Mesenchymal stem cell (in vitro differentiated cells and primary cell): ENCODE measurements at regions not wholly inside any gene's neighbourhood (a gene's known extent, or its start where the extent isn't known, plus 50 kb on each side); places are given as distances from the start of the nearest gene placed in this dataset.

Experiments
- DNase-seq: peaks from one replicate; pipeline ENCODE4 v3.0.0-alpha.2; 2013
- H2AFZ ChIP-seq: one replicate; pipeline ENCODE4 v1.6.1; 2013; ENCODE audit warnings: low read depth, mild to moderate bottlenecking, control low read depth, inconsistent platforms, low read length, moderate library complexity
- H2AK5ac ChIP-seq: 2 replicates; pipeline ENCODE4 v1.6.1; 2013; ENCODE audit warnings: low read length, moderate library complexity, mild to moderate bottlenecking, inconsistent platforms; ENCODE audit not compliant: severe bottlenecking
- H2BK120ac ChIP-seq: one replicate; pipeline ENCODE4 v1.6.1; 2013; ENCODE audit warnings: low read depth, mild to moderate bottlenecking, inconsistent platforms, low read length, moderate library complexity
- H2BK12ac ChIP-seq, 2 experiments: one replicate each; pipeline ENCODE4 v1.6.1; 2013; ENCODE audit warnings: inconsistent platforms in 2 of 2, low read length in 2 of 2, mild to moderate bottlenecking in 2 of 2, moderate library complexity in 2 of 2, control low read depth in 1 of 2
- H2BK15ac ChIP-seq: one replicate; pipeline ENCODE4 v1.6.1; 2013; ENCODE audit warnings: mild to moderate bottlenecking, low read depth, inconsistent platforms; ENCODE audit not compliant: poor library complexity, severe bottlenecking
- H2BK5ac ChIP-seq: 2 replicates; pipeline ENCODE4 v1.6.1; 2013; ENCODE audit warnings: low read depth, mild to moderate bottlenecking, low read length, control low read depth, inconsistent platforms; ENCODE audit not compliant: poor library complexity, severe bottlenecking
- H3K14ac ChIP-seq, 2 experiments: one replicate each; pipeline ENCODE4 v1.6.1; 2013; ENCODE audit warnings: inconsistent platforms in 2 of 2, low read length in 2 of 2, control low read depth in 1 of 2, mild to moderate bottlenecking in 1 of 2, moderate library complexity in 1 of 2
- H3K18ac ChIP-seq, 2 experiments: one replicate each; pipeline ENCODE4 v1.6.1; 2013; ENCODE audit warnings: inconsistent platforms in 2 of 2, low read length in 2 of 2, control low read depth in 1 of 2, low read depth in 1 of 2, mild to moderate bottlenecking in 1 of 2
- H3K23ac ChIP-seq, 2 experiments: one replicate each; pipeline ENCODE4 v1.6.1; 2013; ENCODE audit warnings: inconsistent platforms in 2 of 2, low read length in 2 of 2, mild to moderate bottlenecking in 2 of 2, moderate library complexity in 2 of 2, control low read depth in 1 of 2
- H3K27ac ChIP-seq: 2 replicates; pipeline ENCODE4 v1.5.1; 2013; ENCODE audit warnings: mild to moderate bottlenecking, moderate library complexity, low read length, control low read depth, inconsistent platforms; ENCODE audit not compliant: poor library complexity, severe bottlenecking
- H3K27me3 ChIP-seq, 2 experiments: 2 replicates each; pipeline versions ENCODE4 v1.6.1 to v1.7.0; 2013; ENCODE audit warnings: low read length in 2 of 2, mild to moderate bottlenecking in 2 of 2, moderate library complexity in 2 of 2, control low read depth in 1 of 2, inconsistent platforms in 1 of 2; ENCODE audit not compliant: control insufficient read depth in 1 of 2, insufficient read depth in 1 of 2
- H3K36me3 ChIP-seq, 2 experiments: 2 replicates each; pipeline versions ENCODE4 v1.6.1 to v1.7.0; 2013; ENCODE audit warnings: low read length in 2 of 2, control low read depth in 1 of 2, inconsistent platforms in 1 of 2, low read depth in 1 of 2, mild to moderate bottlenecking in 1 of 2; ENCODE audit not compliant: insufficient read depth in 2 of 2, control insufficient read depth in 1 of 2
- H3K4ac ChIP-seq, 2 experiments: one replicate each; pipeline ENCODE4 v1.6.1; 2013; ENCODE audit warnings: inconsistent platforms in 2 of 2, low read length in 2 of 2, mild to moderate bottlenecking in 2 of 2, moderate library complexity in 2 of 2, control low read depth in 1 of 2, low read depth in 1 of 2
- H3K4me1 ChIP-seq: 2 replicates; pipeline ENCODE4 v1.6.1; 2013; ENCODE audit warnings: low read depth, low read length, control low read depth; ENCODE audit not compliant: control insufficient read depth, insufficient read depth
- H3K4me2 ChIP-seq: 2 replicates; pipeline ENCODE4 v1.6.1; 2013; ENCODE audit warnings: low read length, mild to moderate bottlenecking, inconsistent platforms; ENCODE audit not compliant: poor library complexity, severe bottlenecking
- H3K4me3 ChIP-seq, 2 experiments: 2 replicates each; pipeline versions ENCODE4 v1.5.1 to v1.7.0; 2013; ENCODE audit warnings: low read length in 2 of 2, mild to moderate bottlenecking in 2 of 2, control low read depth in 1 of 2, low read depth in 1 of 2; ENCODE audit not compliant: insufficient read depth in 1 of 2
- H3K79me1 ChIP-seq: replicated peaks from 2 replicates; pipeline ENCODE4 v1.6.1; 2013; ENCODE audit warnings: mild to moderate bottlenecking, control low read depth, low read length, inconsistent platforms; ENCODE audit not compliant: poor library complexity, severe bottlenecking
- H3K9ac ChIP-seq: 2 replicates; pipeline ENCODE4 v1.7.0; 2013; ENCODE audit warnings: mild to moderate bottlenecking, low read length, moderate library complexity
- H3K9me3 ChIP-seq: 2 replicates; pipeline ENCODE4 v1.7.0; 2013; ENCODE audit warnings: mild to moderate bottlenecking, low read length; ENCODE audit not compliant: control insufficient read depth
- H4K8ac ChIP-seq: one replicate; pipeline ENCODE4 v1.6.1; 2013; ENCODE audit warnings: inconsistent platforms, mild to moderate bottlenecking, low read length, moderate library complexity
- H4K91ac ChIP-seq: one replicate; pipeline ENCODE4 v1.6.1; 2013; ENCODE audit warnings: mild to moderate bottlenecking, low read length, inconsistent platforms
- WGBS: methylation state at CpG from one replicate; pipeline ENCODE4 v1.1.7; 2013; ENCODE audit warnings: mixed read lengths; 5-methylcytosine and 5-hydroxymethylcytosine counted together

GRCh38 chr1:215005656-215006345 lies 76.7 kb upstream of the KCNK2 start:
- Histone ChIP-seq H2AFZ (no peak overlapping the region), H3K23ac (no peak overlapping the region), H3K4me1 (no peaks in the 10 kb centered on the region), H3K4me2 (no peak overlapping the region), H4K8ac (no peak overlapping the region), H3K27ac (no peak overlapping the region), H2BK12ac (no peak overlapping the region), H2AK5ac (no peak overlapping the region), H3K27me3 (no peaks in the 10 kb centered on the region), H3K36me3 (no peaks in the 10 kb centered on the region), H3K14ac (no peak overlapping the region), H3K9me3 (no peaks in the 10 kb centered on the region), H3K9ac (peak overlapping the region; percentile 93), H2BK15ac (no peak overlapping the region), H2BK120ac (no peak overlapping the region), H3K79me1 (no peaks in the 10 kb centered on the region), H4K91ac (no peak overlapping the region), H2BK5ac (no peak overlapping the region), H3K4ac (no peak overlapping the region), H3K18ac (no peak overlapping the region), H3K4me3 (peak overlapping the region in 1 of 2 experiments; percentile 79)
- 93% methylated on average over 7 of the region's 9 CpGs for WGBS
- no peak for DNase-seq

- Histone ChIP-seq H2BK120ac (no peak overlapping the region), H4K91ac (no peak overlapping the region), H3K4ac (no peak overlapping the region), H3K27me3 (no peaks in the 10 kb centered on the region), H2BK12ac (no peak overlapping the region), H3K14ac (no peak overlapping the region), H3K4me2 (no peak overlapping the region), H2BK5ac (no peak overlapping the region), H3K79me1 (no peaks in the 10 kb centered on the region), H3K23ac (no peak overlapping the region), H3K18ac (no peak overlapping the region), H3K9ac (peak overlapping the region; percentile 25), H2BK15ac (no peak overlapping the region), H3K9me3 (no peaks in the 10 kb centered on the region), H3K4me3 (peak overlapping the region in 1 of 2 experiments; percentile 68), H4K8ac (no peak overlapping the region), H2AFZ (no peak overlapping the region), H3K27ac (no peak overlapping the region), H3K36me3 (no peaks in the 10 kb centered on the region), H2AK5ac (no peak overlapping the region), H3K4me1 (no peaks in the 10 kb centered on the region)
- DNase-seq, result no peak
These were observed 74.7 kb upstream of the KCNK2 start for GRCh38 chr1:215007880-215008279.

- no peaks in the 10 kb centered on the region for H3K4me1 ChIP-seq
- no peak overlapping the region for H3K14ac ChIP-seq
- no peaks in the 10 kb centered on the region for H3K36me3 ChIP-seq
- H3K18ac ChIP-seq, result no peak overlapping the region
- H3K79me1 ChIP-seq, result no peaks in the 10 kb centered on the region
- H3K4me3 ChIP-seq, result no peak overlapping the region
- no peak overlapping the region for H3K9ac ChIP-seq
- H3K27ac ChIP-seq, result no peak overlapping the region
- no peak overlapping the region for H4K91ac ChIP-seq
- no peak overlapping the region for H4K8ac ChIP-seq
- no peak overlapping the region for H2BK120ac ChIP-seq
- H3K23ac ChIP-seq, result no peak overlapping the region
- no peak overlapping the region for H3K4me2 ChIP-seq
- no peak overlapping the region for H2BK5ac ChIP-seq
- H2AK5ac ChIP-seq, result no peak overlapping the region
- no peak overlapping the region for H2BK12ac ChIP-seq
- H2AFZ ChIP-seq, result no peak overlapping the region
- DNase-seq, result no peak
- WGBS, result 97% methylated on average over 3 of the region's 3 CpGs
- H2BK15ac ChIP-seq, result no peak overlapping the region
- H3K27me3 ChIP-seq, result no peaks in the 10 kb centered on the region
- H3K9me3 ChIP-seq, result no peaks in the 10 kb centered on the region
- H3K4ac ChIP-seq, result no peak overlapping the region
These were observed 64.0 kb upstream of the KCNK2 start for GRCh38 chr1:215018555-215018954.

GRCh38 chr1:215022204-215022603 lies 60.3 kb upstream of the KCNK2 start:
- Histone ChIP-seq H3K9me3 (no peaks in the 10 kb centered on the region), H3K27me3 (no peaks in the 10 kb centered on the region), H2AK5ac (no peak overlapping the region), H2BK5ac (no peak overlapping the region), H3K18ac (peak overlapping the region in 1 of 2 experiments; percentile 40), H2BK120ac (peak overlapping the region; percentile 11), H3K4me1 (no peaks in the 10 kb centered on the region), H2AFZ (no peak overlapping the region), H3K9ac (peak overlapping the region; percentile 85), H4K91ac (no peak overlapping the region), H2BK15ac (no peak overlapping the region), H4K8ac (peak overlapping the region; percentile 8), H3K23ac (no peak overlapping the region), H3K4ac (peak overlapping the region; percentile 6 to 7), H3K4me2 (no peak overlapping the region), H3K4me3 (peak overlapping the region in 1 of 2 experiments; percentile 57), H3K36me3 (no peaks in the 10 kb centered on the region), H3K27ac (no peak overlapping the region), H2BK12ac (peak overlapping the region in 1 of 2 experiments; percentile 59), H3K79me1 (no peaks in the 10 kb centered on the region), H3K14ac (no peak overlapping the region)
- 74% methylated on average over 1 of the region's 1 CpG for WGBS
- no peak for DNase-seq
